ENCODE measurements at regions not wholly inside any gene's neighbourhood (a gene's known extent, or its start where the extent isn't known, plus 50 kb on each side); places are given as distances from the start of the nearest gene placed in this dataset.

GRCh38 chr15:98051734-98052133, 91.2 kb downstream of the ARRDC4 start:
- no peak overlapping the region for H3K4me3 Mint-ChIP-seq (ENCODE audit: unreplicated experiment)
- H3K36me3 Mint-ChIP-seq (ENCODE audit: insufficient read depth, unreplicated experiment), result no peaks in the 10 kb centered on the region
- H3K9me3 Mint-ChIP-seq (ENCODE audit: unreplicated experiment), result peaks cover 7% of the 10 kb centered on the region
- H3K27me3 Mint-ChIP-seq (ENCODE audit: insufficient read depth, unreplicated experiment), result no peaks in the 10 kb centered on the region
- ChIA-PET CTCF (interaction anchor here (1.1 kb wide), 1 partner anchor 16 kb away, joined by 3 read pairs; no protein-coding TSS in a partner anchor), POLR2A (interaction anchor here (1.0 kb wide), 1 partner anchor 16 kb away, joined by 3 read pairs; no protein-coding TSS in a partner anchor)
- no peak overlapping the region for H3K27ac Mint-ChIP-seq (ENCODE audit: low read depth, unreplicated experiment)
- intact Hi-C loops (cut with micrococcal nuclease), result no loop called here
- no peak for TF ChIP-seq CTCF (IDR thresholded peaks at IDR 0.05; ENCODE audit: unreplicated experiment)
- DNase-seq (ENCODE audit: unreplicated experiment), result no peak
- H3K4me1 Mint-ChIP-seq (ENCODE audit: insufficient read depth, unreplicated experiment), result no peaks in the 10 kb centered on the region
- BruUV-seq (replicated peaks), result no TSS peak

- intact Hi-C loops (cut with micrococcal nuclease), result no loop called here
These were observed 97.0 kb downstream of the ARRDC4 start for GRCh38 chr15:98057453-98057852.

GRCh38 chr15:98062869-98063268, 102.4 kb downstream of the ARRDC4 start:
- Mint-ChIP-seq H3K36me3 (ENCODE audit: insufficient read depth, unreplicated experiment) (no peaks in the 10 kb centered on the region), H3K27me3 (ENCODE audit: insufficient read depth, unreplicated experiment) (no peaks in the 10 kb centered on the region), H3K4me1 (ENCODE audit: insufficient read depth, unreplicated experiment) (no peaks in the 10 kb centered on the region), H3K4me3 (ENCODE audit: unreplicated experiment) (no peak overlapping the region), H3K27ac (ENCODE audit: low read depth, unreplicated experiment) (no peak overlapping the region), H3K9me3 (ENCODE audit: unreplicated experiment) (no peaks in the 10 kb centered on the region)
- no peak for DNase-seq (ENCODE audit: unreplicated experiment)
- no peak for TF ChIP-seq CTCF (IDR thresholded peaks at IDR 0.05; ENCODE audit: unreplicated experiment)
- ChIA-PET CTCF (interaction anchor here (0.7 to 0.9 kb wide), 4 partner anchors 9 to 164 kb away, joined by 3 to 4 read pairs (median 3); no protein-coding TSS in a partner anchor), POLR2A (interaction anchor here (0.6 to 0.7 kb wide), 3 partner anchors 201 to 1731 kb away, joined by 3 read pairs; no protein-coding TSS in a partner anchor)
- BruUV-seq (replicated peaks), result no TSS peak
- intact Hi-C loops (cut with micrococcal nuclease), result no loop called here

More at GRCh38 chr15:98057453-98057852, 97.0 kb downstream of the ARRDC4 start:
- H3K4me1 Mint-ChIP-seq (ENCODE audit: insufficient read depth, unreplicated experiment), result no peaks in the 10 kb centered on the region
- H3K4me3 Mint-ChIP-seq (ENCODE audit: unreplicated experiment), result no peak overlapping the region
- H3K9me3 Mint-ChIP-seq (ENCODE audit: unreplicated experiment), result no peaks in the 10 kb centered on the region
- POLR2A ChIA-PET, result no interaction called here
- DNase-seq (ENCODE audit: unreplicated experiment), result no peak
- H3K27me3 Mint-ChIP-seq (ENCODE audit: insufficient read depth, unreplicated experiment), result no peaks in the 10 kb centered on the region
- no peak for TF ChIP-seq CTCF (IDR thresholded peaks at IDR 0.05; ENCODE audit: unreplicated experiment)
- BruUV-seq (replicated peaks), result no TSS peak
- CTCF ChIA-PET, result interaction anchor here (0.6 to 1.1 kb wide), 2 partner anchors 23 to 149 kb away, joined by 3 read pairs; no protein-coding TSS in a partner anchor
- H3K36me3 Mint-ChIP-seq (ENCODE audit: insufficient read depth, unreplicated experiment), result no peaks in the 10 kb centered on the region
- H3K27ac Mint-ChIP-seq (ENCODE audit: low read depth, unreplicated experiment), result no peak overlapping the region

GRCh38 chr15:98063315-98063714, 102.8 kb downstream of the ARRDC4 start:
- H3K9me3 Mint-ChIP-seq (ENCODE audit: unreplicated experiment), result no peaks in the 10 kb centered on the region
- TF ChIP-seq CTCF (IDR thresholded peaks at IDR 0.05; ENCODE audit: unreplicated experiment), result no peak
- no peak overlapping the region for H3K4me3 Mint-ChIP-seq (ENCODE audit: unreplicated experiment)
- POLR2A ChIA-PET, result interaction anchor here (0.6 to 0.7 kb wide), 2 partner anchors 201 to 1732 kb away, joined by 3 read pairs; no protein-coding TSS in a partner anchor
- no peak overlapping the region for H3K27ac Mint-ChIP-seq (ENCODE audit: low read depth, unreplicated experiment)
- no peak for DNase-seq (ENCODE audit: unreplicated experiment)
- H3K4me1 Mint-ChIP-seq (ENCODE audit: insufficient read depth, unreplicated experiment), result no peaks in the 10 kb centered on the region
- BruUV-seq (replicated peaks), result no TSS peak
- CTCF ChIA-PET, result interaction anchor here (0.5 to 0.9 kb wide), 5 partner anchors 8 to 164 kb away, joined by 3 to 4 read pairs (median 3); no protein-coding TSS in a partner anchor
- H3K36me3 Mint-ChIP-seq (ENCODE audit: insufficient read depth, unreplicated experiment), result no peaks in the 10 kb centered on the region
- no peaks in the 10 kb centered on the region for H3K27me3 Mint-ChIP-seq (ENCODE audit: insufficient read depth, unreplicated experiment)
- intact Hi-C loops (cut with micrococcal nuclease), result no loop called here
